HG02884 (cell line): ENCODE measurements at regions not wholly inside any gene's neighbourhood (a gene's known extent, or its start where the extent isn't known, plus 50 kb on each side); places are given as distances from the start of the nearest gene placed in this dataset.
"Not testable (repeated sequence)": the region's sequence is repeated elsewhere in the genome, so short reads cannot be mapped to it uniquely, and the experiment has no call there.

Experiments used
- ATAC-seq: cut with Tn5 transposase; IDR thresholded peaks from one replicate; pipeline ENCODE4 v1.9.1; 2021; ENCODE audit warnings: mild to moderate bottlenecking, moderate library complexity; ENCODE audit not compliant: unreplicated experiment

GRCh38 chr13:83731113-83731512 lies 151.2 kb downstream of the SLITRK1 start:
- ATAC-seq: no peak

GRCh38 chr13:83730674-83731073 lies 151.6 kb downstream of the SLITRK1 start:
- ATAC-seq: no peak

GRCh38 chr13:83722443-83722842 lies 159.8 kb downstream of the SLITRK1 start:
- ATAC-seq: no peak

GRCh38 chr13:83716121-83716520 lies 166.2 kb downstream of the SLITRK1 start:
- no peak for ATAC-seq

- ATAC-seq: no peak
These were observed 168.0 kb downstream of the SLITRK1 start for GRCh38 chr13:83714236-83714635.

GRCh38 chr13:83710133-83710515 lies 172.2 kb downstream of the SLITRK1 start:
- ATAC-seq: no peak

GRCh38 chr13:83709426-83710132 lies 172.7 kb downstream of the SLITRK1 start:
- ATAC-seq: no peak

- ATAC-seq: no peak
These were observed 180.3 kb downstream of the SLITRK1 start for GRCh38 chr13:83702021-83702420.

GRCh38 chr13:83692800-83693199 lies 189.5 kb downstream of the SLITRK1 start:
- ATAC-seq: no peak

GRCh38 chr13:83691966-83692365 lies 190.3 kb downstream of the SLITRK1 start:
- no peak for ATAC-seq

GRCh38 chr13:83681547-83681946 lies 200.7 kb downstream of the SLITRK1 start:
- ATAC-seq: no peak

GRCh38 chr13:83677985-83678384 lies 204.3 kb downstream of the SLITRK1 start:
- ATAC-seq: no peak

- ATAC-seq: no peak
These were observed 209.7 kb downstream of the SLITRK1 start for GRCh38 chr13:83672612-83673011.

- no peak for ATAC-seq
These were observed 214.7 kb downstream of the SLITRK1 start for GRCh38 chr13:83667606-83668005.

- no peak for ATAC-seq
These were observed 216.1 kb downstream of the SLITRK1 start for GRCh38 chr13:83666141-83666540.

GRCh38 chr13:83657281-83657680 lies 225.0 kb downstream of the SLITRK1 start:
- no peak for ATAC-seq

GRCh38 chr13:83642617-83643016 lies 239.7 kb downstream of the SLITRK1 start:
- not testable (repeated sequence) for ATAC-seq

- ATAC-seq: no peak
These were observed 247.7 kb downstream of the SLITRK1 start for GRCh38 chr13:83634601-83635000.

- no peak for ATAC-seq
These were observed 248.5 kb downstream of the SLITRK1 start for GRCh38 chr13:83633746-83634145.

- ATAC-seq: no peak
These were observed 259.9 kb downstream of the SLITRK1 start for GRCh38 chr13:83622422-83622784.

- ATAC-seq: no peak
These were observed 260.4 kb downstream of the SLITRK1 start for GRCh38 chr13:83621765-83622421.

- no peak for ATAC-seq
These were observed 261.6 kb downstream of the SLITRK1 start for GRCh38 chr13:83620530-83621220.
